RWPE2 (cell line): ENCODE measurements at regions not wholly inside any gene's neighbourhood (a gene's known extent, or its start where the extent isn't known, plus 50 kb on each side); places are given as distances from the start of the nearest gene placed in this dataset.

Experiments
- ATAC-seq: fragments of 200-7000 bp; cut with Tn5 transposase; 3 replicates; pipeline ENCODE4 v1.9.1; 2021; ENCODE audit warnings: low read depth
- DNase-seq: peaks from one replicate; pipeline ENCODE4 v3.0.0-alpha.2; 2020; ENCODE audit warnings: low spot score
- H3K27ac ChIP-seq: fragments of 450-650 bp; 2 replicates; pipeline ENCODE4 v1.5.1; 2017; ENCODE audit warnings: mild to moderate bottlenecking; ENCODE audit not compliant: poor library complexity, severe bottlenecking
- H3K27me3 ChIP-seq: fragments of 250-450 bp; sonication (Bioruptor Pico); 2 replicates; pipeline ENCODE4 v1.5.1; 2021; ENCODE audit warnings: mild to moderate bottlenecking, moderate library complexity; ENCODE audit not compliant: insufficient read depth, poor library complexity, severe bottlenecking
- H3K36me3 ChIP-seq: fragments of 250-450 bp; sonication (Bioruptor Pico); 2 replicates; pipeline ENCODE4 v1.5.1; 2020; ENCODE audit warnings: low read depth, mild to moderate bottlenecking, moderate library complexity
- H3K4me1 ChIP-seq: fragments of 250-450 bp; sonication (Bioruptor Pico); 2 replicates; pipeline ENCODE4 v1.5.1; 2021; ENCODE audit warnings: mild to moderate bottlenecking, moderate library complexity; ENCODE audit not compliant: insufficient read depth, poor library complexity, severe bottlenecking
- H3K4me3 ChIP-seq: fragments of 250-450 bp; sonication (Bioruptor Pico); 2 replicates; pipeline ENCODE4 v1.5.1; 2021; ENCODE audit warnings: mild to moderate bottlenecking, moderate library complexity; ENCODE audit not compliant: severe bottlenecking
- H3K9me3 ChIP-seq: fragments of 250-450 bp; sonication (Bioruptor Pico); 2 replicates; pipeline ENCODE4 v1.5.1; 2021; ENCODE audit warnings: mild to moderate bottlenecking, moderate library complexity; ENCODE audit not compliant: severe bottlenecking
- CTCF ChIP-seq: fragments of 450-650 bp; IDR thresholded peaks from one replicate; pipeline ENCODE4 v1.5.1; 2017; ENCODE audit warnings: mild to moderate bottlenecking, moderate library complexity; ENCODE audit not compliant: poor library complexity, severe bottlenecking

- H3K9me3 ChIP-seq, result no peaks in the 10 kb centered on the region
Observed at GRCh38 chr2:122531290-122532071, 776.0 kb downstream of the TSN start.

GRCh38 chr2:122532072-122532344 lies 776.6 kb downstream of the TSN start:
- Histone ChIP-seq H3K9me3 (no peaks in the 10 kb centered on the region), H3K27ac (no peak overlapping the region), H3K4me3 (no peak overlapping the region), H3K4me1 (no peaks in the 10 kb centered on the region), H3K36me3 (no peaks in the 10 kb centered on the region), H3K27me3 (no peaks in the 10 kb centered on the region)
- no peak for TF ChIP-seq CTCF
- DNase-seq (no peak), ATAC-seq (no peak)

More at GRCh38 chr2:122531290-122532071, 776.0 kb downstream of the TSN start:
- peak; percentile 22 for TF ChIP-seq CTCF
- H3K27me3 ChIP-seq, result no peaks in the 10 kb centered on the region
- no peaks in the 10 kb centered on the region for H3K4me1 ChIP-seq
- ATAC-seq (no peak), DNase-seq (no peak)
- H3K4me3 ChIP-seq, result no peak overlapping the region
- no peaks in the 10 kb centered on the region for H3K36me3 ChIP-seq
- H3K27ac ChIP-seq, result no peak overlapping the region

- H3K4me1 ChIP-seq, result no peaks in the 10 kb centered on the region
- no peak overlapping the region for H3K4me3 ChIP-seq
- no peaks in the 10 kb centered on the region for H3K27me3 ChIP-seq
- no peaks in the 10 kb centered on the region for H3K36me3 ChIP-seq
- no peak for DNase-seq
- no peak overlapping the region for H3K27ac ChIP-seq
- no peak for ATAC-seq
- H3K9me3 ChIP-seq, result no peaks in the 10 kb centered on the region
- no peak for TF ChIP-seq CTCF
Observed at GRCh38 chr2:122532481-122532880, 777.0 kb downstream of the TSN start.

- ATAC-seq, result no peak
Observed at GRCh38 chr2:122535960-122536505, 780.6 kb downstream of the TSN start.

More at GRCh38 chr2:122535960-122536505, 780.6 kb downstream of the TSN start:
- H3K36me3 ChIP-seq, result no peaks in the 10 kb centered on the region
- no peak for TF ChIP-seq CTCF
- H3K9me3 ChIP-seq, result no peaks in the 10 kb centered on the region
- H3K4me3 ChIP-seq, result no peak overlapping the region
- no peaks in the 10 kb centered on the region for H3K4me1 ChIP-seq
- no peak overlapping the region for H3K27ac ChIP-seq
- no peaks in the 10 kb centered on the region for H3K27me3 ChIP-seq
- DNase-seq, result no peak
